ENCODE measurements at regions not wholly inside any gene's neighbourhood (a gene's known extent, or its start where the extent isn't known, plus 50 kb on each side); places are given as distances from the start of the nearest gene placed in this dataset.

GRCh38 chr5:124894541-124894940, 148.1 kb upstream of the ZNF608 start:
- TF ChIP-seq CTCF (IDR thresholded peaks at IDR 0.05; ENCODE audit: insufficient read depth, low read length, poor library complexity, severe bottlenecking), result no peak
- H3K4me3 ChIP-seq (ENCODE audit: low read depth, low read length), result no peak overlapping the region
- no peak for DNase-seq (ENCODE audit: low read depth)
- no peaks in the 10 kb centered on the region for H3K36me3 ChIP-seq (ENCODE audit: control insufficient read depth, insufficient read depth, low read length)
- no peaks in the 10 kb centered on the region for H3K27me3 ChIP-seq (ENCODE audit: control insufficient read depth, insufficient read depth, low read length)

DNA sequence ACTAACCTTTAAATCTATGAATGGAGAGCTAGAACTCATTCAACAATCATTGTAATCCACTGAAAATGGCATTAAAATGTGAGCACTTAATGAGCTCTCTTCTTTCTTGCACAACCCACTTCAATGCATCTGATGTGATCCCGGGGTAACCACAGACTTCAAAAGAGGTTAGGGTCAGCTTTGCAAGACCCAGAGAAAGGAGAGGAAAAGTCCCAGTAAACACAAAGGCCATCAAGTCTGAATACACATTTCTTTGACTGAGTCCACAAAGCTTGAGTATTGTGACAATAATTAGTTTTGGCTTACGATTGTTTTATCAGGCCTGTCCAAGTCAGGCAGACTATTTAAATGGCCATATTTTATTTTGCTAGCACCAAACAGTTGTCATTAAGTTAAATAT, 148.8 kb upstream of the ZNF608 start:
- no peak for DNase-seq (ENCODE audit: low read depth)
- Histone ChIP-seq H3K4me3 (ENCODE audit: low read depth, low read length) (no peak overlapping the region), H3K36me3 (ENCODE audit: control insufficient read depth, insufficient read depth, low read length) (no peaks in the 10 kb centered on the region), H3K27me3 (ENCODE audit: control insufficient read depth, insufficient read depth, low read length) (no peaks in the 10 kb centered on the region)
- no peak for TF ChIP-seq CTCF (IDR thresholded peaks at IDR 0.05; ENCODE audit: insufficient read depth, low read length, poor library complexity, severe bottlenecking)

GRCh38 chr5:124901081-124901480, 154.6 kb upstream of the ZNF608 start:
- TF ChIP-seq CTCF (IDR thresholded peaks at IDR 0.05; ENCODE audit: insufficient read depth, low read length, poor library complexity, severe bottlenecking), result no peak
- Histone ChIP-seq H3K27me3 (ENCODE audit: control insufficient read depth, insufficient read depth, low read length) (no peaks in the 10 kb centered on the region), H3K4me3 (ENCODE audit: low read depth, low read length) (no peak overlapping the region), H3K36me3 (ENCODE audit: control insufficient read depth, insufficient read depth, low read length) (no peaks in the 10 kb centered on the region)
- no peak for DNase-seq (ENCODE audit: low read depth)

DNA sequence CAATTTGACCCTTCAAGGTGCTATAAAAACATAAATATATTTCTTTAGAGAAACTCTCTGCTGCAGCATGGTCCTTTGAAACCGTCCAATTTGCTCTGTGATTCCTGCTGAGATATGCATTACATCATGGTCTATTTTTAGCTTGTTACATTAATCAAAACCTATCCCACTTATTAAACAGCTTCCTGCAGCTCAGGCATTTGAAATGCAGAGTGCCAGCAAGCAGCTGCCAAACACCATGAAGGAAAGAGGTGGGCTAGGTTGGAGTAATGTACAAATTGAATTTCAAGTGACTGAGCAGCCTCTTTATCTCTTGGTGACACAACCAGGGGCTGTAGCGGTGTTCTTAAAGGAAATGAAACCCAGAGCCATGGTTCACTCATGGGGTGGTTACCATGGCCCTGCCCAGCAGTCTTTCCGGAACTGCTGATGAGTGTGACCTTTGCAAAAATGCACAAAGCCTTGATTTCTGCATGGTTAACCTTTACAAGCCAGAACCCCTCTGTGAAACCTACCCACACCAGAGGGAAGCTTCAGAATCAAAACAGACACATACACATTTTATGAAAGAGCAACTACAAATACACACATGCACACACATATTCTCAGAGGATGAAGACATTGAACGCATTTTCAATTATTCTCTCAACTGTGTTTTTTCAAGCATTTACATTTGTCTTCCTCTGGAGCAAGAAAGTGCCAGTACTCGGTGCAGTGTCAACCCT, 155.8 kb upstream of the ZNF608 start:
- TF ChIP-seq CTCF (IDR thresholded peaks at IDR 0.05; ENCODE audit: insufficient read depth, low read length, poor library complexity, severe bottlenecking), result no peak
- no peak for DNase-seq (ENCODE audit: low read depth)

DNA sequence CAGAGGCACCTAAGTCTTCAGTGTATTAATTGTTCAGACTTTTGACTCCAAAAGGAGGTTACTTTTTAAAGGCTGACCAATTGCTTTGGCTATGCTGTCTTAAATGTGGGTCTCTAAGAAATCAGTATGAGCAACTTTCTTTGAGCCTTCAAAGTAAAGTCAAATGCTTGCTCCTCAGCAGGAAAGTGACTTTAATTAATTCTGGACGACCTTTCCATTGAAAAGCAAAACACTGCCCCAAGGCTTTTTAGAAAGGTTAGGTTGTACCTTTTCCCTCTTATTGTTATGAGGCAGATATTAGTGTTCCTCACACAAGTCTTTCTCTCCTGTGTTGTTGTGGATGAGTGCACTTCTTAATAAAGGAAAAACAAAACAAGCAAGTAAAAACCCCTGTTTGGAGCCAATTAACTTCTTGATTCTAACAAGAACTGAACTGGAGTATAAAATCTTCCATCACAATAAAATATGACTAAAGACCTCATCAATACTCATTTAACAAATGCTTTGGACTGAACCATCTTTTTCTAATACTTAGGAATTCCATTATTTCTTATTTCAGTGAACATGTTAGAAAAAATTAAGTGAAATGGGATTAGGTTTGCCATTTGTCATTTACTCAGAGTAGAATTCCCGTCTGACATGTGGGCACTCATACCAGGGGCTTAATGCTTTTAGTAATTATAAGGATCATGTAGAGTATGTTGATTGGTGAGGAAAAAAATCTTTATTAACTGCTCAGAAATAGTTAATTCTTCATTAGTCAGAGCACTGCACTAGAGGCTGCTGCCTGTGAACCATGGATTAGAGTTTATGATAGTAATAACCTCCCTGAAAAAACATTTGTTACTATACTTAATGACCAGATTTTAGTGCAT, 159.1 kb upstream of the ZNF608 start:
- no peak for TF ChIP-seq CTCF (IDR thresholded peaks at IDR 0.05; ENCODE audit: insufficient read depth, low read length, poor library complexity, severe bottlenecking)
- H3K36me3 ChIP-seq (ENCODE audit: control insufficient read depth, insufficient read depth, low read length), result no peaks in the 10 kb centered on the region
- no peak overlapping the region for H3K4me3 ChIP-seq (ENCODE audit: low read depth, low read length)
- no peak for DNase-seq (ENCODE audit: low read depth)
- no peaks in the 10 kb centered on the region for H3K27me3 ChIP-seq (ENCODE audit: control insufficient read depth, insufficient read depth, low read length)

More for the DNA sequence above, 155.8 kb upstream of the ZNF608 start:
- Histone ChIP-seq H3K36me3 (ENCODE audit: control insufficient read depth, insufficient read depth, low read length) (no peaks in the 10 kb centered on the region), H3K27me3 (ENCODE audit: control insufficient read depth, insufficient read depth, low read length) (no peaks in the 10 kb centered on the region), H3K4me3 (ENCODE audit: low read depth, low read length) (no peak overlapping the region)

Measured in kidney epithelial cell (primary cell).